Stimulated activated CD4-positive, alpha-beta T cell treated with anti-CD3 and anti-CD28 coated beads, Interleukin-4, amount 100 ng/mL, for 24 hours (primary cell): ENCODE measurements at regions not wholly inside any gene's neighbourhood (a gene's known extent, or its start where the extent isn't known, plus 50 kb on each side); places are given as distances from the start of the nearest gene placed in this dataset.

ENCODE experiments used
- DNase-seq: peaks from one replicate; pipeline ENCODE4 v3.0.0-alpha.2; 2020

DNA sequence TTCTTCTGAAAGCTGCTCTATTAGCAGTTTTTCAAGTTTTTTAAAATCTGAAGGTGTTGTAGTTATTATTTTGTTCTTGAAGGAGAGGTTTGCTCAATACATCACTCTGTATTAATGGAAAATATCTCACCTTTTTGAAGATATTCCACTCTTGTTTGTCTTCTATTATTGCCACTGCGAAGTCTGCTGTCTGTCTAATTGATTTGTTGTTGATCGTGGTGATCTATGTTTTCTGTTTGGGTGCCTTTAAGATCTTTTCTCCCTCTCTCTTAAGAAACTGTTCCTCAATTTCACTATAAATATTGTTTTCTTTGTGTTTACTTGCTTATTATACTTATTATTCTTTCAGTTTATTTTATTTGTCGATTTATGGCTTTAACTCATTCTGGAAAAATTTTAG lies 64.9 kb upstream of the FZD8 start:
- no peak for DNase-seq

DNA sequence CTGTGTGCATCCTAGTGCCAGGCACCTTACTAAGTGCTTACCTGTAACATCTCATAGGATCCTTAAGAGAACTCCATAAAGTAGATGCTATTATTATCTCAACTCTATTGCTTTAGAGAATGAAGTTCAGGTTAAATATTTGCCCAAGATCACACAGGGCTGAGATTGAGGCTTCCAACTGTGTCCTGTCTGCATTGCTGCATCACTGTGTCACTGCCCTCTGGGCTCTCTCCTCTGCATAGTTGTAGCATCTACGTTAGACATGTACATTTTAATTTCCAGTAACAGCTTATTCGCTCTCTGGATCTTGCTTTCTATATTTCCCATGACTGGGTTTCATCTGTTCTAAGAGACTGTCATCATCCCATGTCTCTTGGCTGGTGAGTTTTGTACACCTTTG lies 63.6 kb upstream of the FZD8 start:
- DNase-seq: no peak

DNA sequence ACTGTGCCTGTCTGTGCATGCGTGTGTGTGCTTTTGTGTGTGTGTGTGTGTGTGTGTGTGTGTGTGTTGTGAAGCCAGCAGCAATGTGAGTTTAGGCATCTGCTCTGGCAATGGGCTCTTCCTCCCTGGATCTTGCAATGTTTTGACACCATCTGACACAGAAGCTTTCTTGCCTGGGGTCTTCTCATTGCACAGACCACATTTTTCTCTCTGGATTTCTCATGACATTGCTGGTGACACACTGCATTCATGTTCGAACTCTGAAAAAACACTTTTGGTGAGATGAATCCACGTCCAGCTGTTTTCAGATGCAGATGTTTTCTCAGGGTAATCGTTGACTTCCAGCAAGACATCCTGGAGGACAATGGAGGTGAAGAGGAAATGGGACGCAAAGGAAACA lies 63.0 kb upstream of the FZD8 start:
- DNase-seq: no peak

DNA sequence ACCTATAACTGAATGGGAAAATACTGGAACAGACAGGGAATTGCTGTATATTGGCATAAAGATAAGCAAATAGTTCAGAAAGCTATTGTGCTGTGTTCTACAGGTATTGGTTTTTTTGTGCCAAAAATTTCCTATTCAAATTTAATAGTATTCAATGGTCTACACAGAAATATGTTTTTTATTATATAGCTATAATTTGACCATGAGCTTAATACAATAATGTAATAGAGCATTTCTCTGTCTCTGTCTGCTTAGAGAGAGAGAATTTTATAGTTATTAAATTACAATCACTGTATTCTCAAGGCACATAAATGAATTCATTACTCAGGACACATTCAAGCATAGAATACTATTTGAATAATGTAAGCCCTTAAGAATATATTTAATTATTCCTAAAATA lies 62.3 kb upstream of the FZD8 start:
- no peak for DNase-seq

DNA sequence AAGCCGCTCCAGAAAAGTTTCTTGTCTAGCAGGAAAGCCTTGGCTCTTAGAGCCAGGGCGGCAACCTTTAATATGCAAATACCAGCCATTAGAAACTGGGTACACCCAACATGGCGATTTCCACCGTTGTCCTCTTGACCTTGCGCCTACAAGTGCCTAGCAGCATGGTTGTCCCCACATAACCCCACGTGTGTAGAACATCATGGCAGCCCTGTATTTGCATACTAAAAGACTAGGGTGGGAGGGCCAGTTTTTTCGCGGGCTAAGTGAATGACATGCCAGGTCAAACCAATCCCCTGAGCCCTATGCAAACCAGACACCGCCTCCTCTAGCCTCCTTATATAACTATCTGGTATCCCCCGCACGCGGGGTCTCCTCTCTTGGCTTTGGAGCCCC lies 58.4 kb upstream of the FZD8 start:
- no peak for DNase-seq

DNA sequence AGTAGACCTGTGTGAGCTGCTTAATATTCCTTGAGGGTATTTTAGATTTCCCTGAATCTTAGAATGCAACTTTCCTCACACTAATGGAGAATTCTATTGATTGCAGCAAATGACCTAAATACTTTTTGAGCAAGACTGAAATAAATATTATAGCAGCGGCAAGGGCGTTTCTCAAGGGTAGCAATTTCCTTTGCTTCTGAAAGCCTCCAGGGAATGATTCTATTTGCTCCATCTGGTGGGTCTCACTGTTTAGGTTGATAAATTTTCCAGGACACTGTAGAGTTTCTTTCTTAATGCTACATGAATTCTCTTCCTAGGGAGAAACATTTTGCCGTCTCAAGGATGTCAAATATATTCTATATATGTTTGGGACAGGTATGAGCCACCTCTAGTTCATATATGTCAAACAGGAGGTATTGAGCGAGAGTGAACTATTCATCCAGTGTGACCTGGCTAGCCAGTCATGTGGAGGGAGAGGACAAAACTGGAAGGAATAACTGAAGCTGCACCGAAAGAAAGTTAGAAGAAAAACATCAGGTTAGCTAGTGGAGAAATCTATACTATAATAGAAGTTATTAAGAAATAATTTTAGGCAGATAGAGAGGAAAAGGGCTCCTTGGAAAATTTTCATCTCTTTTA lies 57.9 kb upstream of the FZD8 start:
- DNase-seq: no peak

DNA sequence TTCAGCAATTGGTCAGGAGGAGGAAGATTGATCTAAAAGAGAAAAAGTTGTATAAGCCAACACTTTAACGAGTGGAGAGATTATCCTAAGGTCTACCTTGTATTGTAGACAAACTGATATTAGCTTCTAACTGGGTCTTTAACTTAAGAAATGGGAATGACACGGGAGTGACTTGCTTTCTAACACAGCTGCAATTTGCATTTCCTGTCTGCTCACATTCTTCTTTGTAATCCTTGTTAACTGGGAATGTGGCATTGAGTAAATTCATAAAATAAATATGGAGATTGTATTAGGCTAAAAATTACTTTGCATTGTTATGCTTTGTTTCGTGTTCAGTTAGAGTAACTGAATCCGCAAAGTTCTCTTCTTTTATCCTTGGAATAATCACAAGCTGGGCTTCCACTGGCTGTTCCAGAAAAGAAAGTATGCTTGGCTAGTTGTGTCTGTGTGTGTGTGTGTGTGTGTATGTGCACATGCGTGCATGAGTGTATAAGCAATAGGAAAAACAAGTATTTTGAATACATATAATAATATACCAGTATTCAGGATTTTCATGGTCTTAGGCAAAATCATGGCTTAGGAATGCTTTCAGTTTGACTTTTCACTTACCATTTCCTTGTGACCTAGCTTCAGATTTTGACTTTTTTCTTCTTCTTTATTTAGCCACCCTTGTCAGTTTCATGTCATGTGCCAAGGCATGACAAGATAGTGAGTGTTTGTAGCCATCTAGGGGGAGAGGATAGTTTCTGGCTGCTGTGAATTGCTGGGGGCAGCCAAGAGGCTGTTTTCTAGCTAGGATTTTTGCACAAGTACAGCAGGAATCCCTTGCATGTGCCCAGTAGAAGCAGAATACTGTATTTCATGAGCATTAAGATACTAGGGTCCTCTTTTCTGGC lies 54.5 kb upstream of the FZD8 start:
- no peak for DNase-seq

DNA sequence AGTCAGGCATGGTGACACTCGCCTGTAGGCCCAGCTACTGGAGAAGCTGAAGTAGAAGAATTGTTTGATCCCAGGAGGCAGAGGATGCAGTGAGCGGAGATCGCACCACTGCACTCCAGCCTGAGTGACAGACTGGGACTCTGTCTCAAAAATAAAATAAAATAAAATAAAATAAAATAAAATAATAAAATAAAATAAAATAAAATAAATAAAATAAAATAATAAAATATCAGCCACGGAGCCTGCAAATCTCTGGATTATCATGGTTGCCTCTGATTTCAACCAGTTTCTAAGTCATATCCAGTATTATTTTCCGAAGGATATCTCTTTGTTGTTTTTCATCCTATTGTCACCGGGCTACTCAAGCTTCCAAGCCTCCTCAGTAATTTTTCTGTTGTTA lies 51.7 kb upstream of the FZD8 start:
- DNase-seq: no peak
